B cell (primary cell): ENCODE measurements at regions not wholly inside any gene's neighbourhood (a gene's known extent, or its start where the extent isn't known, plus 50 kb on each side); places are given as distances from the start of the nearest gene placed in this dataset.

Source experiments
- ATAC-seq: fragments of 200-7000 bp; cut with Tn5 transposase; one replicate; pipeline ENCODE4 v1.10.0; 2021; ENCODE audit warnings: low read depth, mild to moderate bottlenecking, moderate number of reproducible peaks, moderate library complexity
- CTCF ChIA-PET: fragments of 350-600 bp; sonication (Branson Sonifier 250); formaldehyde crosslinking; loops from one replicate; lab custom pipeline; 2021; ENCODE audit warnings: antibody characterized with exemption, inconsistent platforms; lab: Charles Lee
- POLR2A ChIA-PET: fragments of 350-600 bp; sonication (Branson Sonifier 250); formaldehyde crosslinking; loops from one replicate; lab custom pipeline; 2021; ENCODE audit warnings: antibody characterized with exemption; lab: Charles Lee
- DNase-seq: peaks from one replicate; pipeline ENCODE4 v3.0.0; 2013
- H2AFZ ChIP-seq: 2 replicates; pipeline ENCODE4 v1.6.1; 2012; ENCODE audit warnings: mild to moderate bottlenecking, low read depth, low read length; ENCODE audit not compliant: insufficient read depth, poor library complexity, severe bottlenecking
- H3K27ac ChIP-seq, 2 donors: 1 replicate in 1 of 2; 2 replicates in 1 of 2; pipeline ENCODE4 v1.5.1; 2012 to 2013; ENCODE audit warnings: low read length in 2 of 2, mild to moderate bottlenecking in 2 of 2, moderate library complexity in 1 of 2
- H3K27me3 ChIP-seq, 4 experiments: fragments of 200-600 bp in 1 of 4; sonication (generic) in 1 of 4; replicated peaks in 1 of 4; 1 replicate in 2 of 4; 2 replicates in 2 of 4; pipeline versions ENCODE4 v1.6.1 to v1.7.0; 2013 to 2016; ENCODE audit warnings: low read length in 3 of 4, mild to moderate bottlenecking in 2 of 4, mixed read lengths in 1 of 4, moderate library complexity in 1 of 4; ENCODE audit not compliant: insufficient read depth in 4 of 4, control insufficient read depth in 3 of 4; ENCODE audit errors: control extremely low read depth in 1 of 4
- H3K36me3 ChIP-seq, 2 experiments: replicated peaks in 1 of 2; 1 replicate in 1 of 2; 2 replicates in 1 of 2; pipeline versions ENCODE4 v1.6.1 to v1.7.1; 2013; ENCODE audit warnings: low read length in 1 of 2; ENCODE audit not compliant: insufficient read depth in 2 of 2, control insufficient read depth in 1 of 2; ENCODE audit errors: control extremely low read depth in 1 of 2, extremely low read depth in 1 of 2
- H3K4me1 ChIP-seq, 2 donors: fragments of 200-600 bp in 1 of 2; sonication (generic) in 1 of 2; 1 replicate in 1 of 2; 2 replicates in 1 of 2; pipeline versions ENCODE4 v1.5.1 to v1.6.1; 2013 to 2017; ENCODE audit warnings: low read length in 2 of 2; ENCODE audit not compliant: control insufficient read depth in 2 of 2, insufficient read depth in 2 of 2
- H3K4me2 ChIP-seq: replicated peaks from 2 replicates; pipeline ENCODE3; 2012; ENCODE audit warnings: mild to moderate bottlenecking, low read depth, low read length; ENCODE audit not compliant: poor library complexity, severe bottlenecking
- H3K4me3 ChIP-seq, 5 experiments: fragments of 200-600 bp in 1 of 5; sonication (generic) in 1 of 5; 1 replicate in 3 of 5; 2 replicates in 2 of 5; pipeline versions ENCODE4 v1.5.1 to v1.7.0; 2011 to 2016; ENCODE audit warnings: low read length in 4 of 5, mild to moderate bottlenecking in 4 of 5, low read depth in 2 of 5, control low read depth in 1 of 5, moderate library complexity in 1 of 5; ENCODE audit not compliant: insufficient read depth in 1 of 5; ENCODE audit errors: control extremely low read depth in 1 of 5, extremely low read depth in 1 of 5
- H3K79me2 ChIP-seq: fragments of 200-600 bp; sonication (generic); one replicate; pipeline ENCODE4 v1.6.0; 2016; ENCODE audit warnings: low read length; ENCODE audit not compliant: control insufficient read depth, insufficient read depth
- H3K9ac ChIP-seq: fragments of 200-600 bp; sonication (generic); 2 replicates; pipeline ENCODE4 v1.6.1; 2017; ENCODE audit warnings: mild to moderate bottlenecking, low read length, moderate library complexity
- H3K9me3 ChIP-seq, 3 donors: one replicate each; pipeline versions ENCODE4 v1.6.1 to v1.7.1; 2013; ENCODE audit warnings: low read length in 2 of 3; ENCODE audit not compliant: control insufficient read depth in 2 of 3, insufficient read depth in 1 of 3; ENCODE audit errors: control extremely low read depth in 1 of 3
- H4K20me1 ChIP-seq: 2 replicates; pipeline ENCODE4 v1.6.0; 2012; ENCODE audit warnings: mild to moderate bottlenecking, low read length; ENCODE audit not compliant: insufficient read depth, control insufficient read depth, poor library complexity, severe bottlenecking
- H3K27ac Mint-ChIP-seq: one replicate; pipeline ENCODE4 v1.8.0; 2021; ENCODE audit warnings: mixed read lengths
- H3K27me3 Mint-ChIP-seq: one replicate; pipeline ENCODE4 v1.8.0; 2021; ENCODE audit warnings: mixed read lengths
- H3K4me1 Mint-ChIP-seq: one replicate; pipeline ENCODE4 v1.8.0; 2021; ENCODE audit warnings: mixed read lengths
- H3K4me3 Mint-ChIP-seq: one replicate; pipeline ENCODE4 v1.8.0; 2021; ENCODE audit warnings: mixed read lengths
- H3K9me3 Mint-ChIP-seq: one replicate; pipeline ENCODE4 v1.8.0; 2022; ENCODE audit warnings: mixed read lengths; ENCODE audit not compliant: insufficient read depth
- CTCF ChIP-seq: fragments of 200-600 bp; IDR thresholded peaks from one replicate; pipeline ENCODE4 v1.8.0; 2022; ENCODE audit warnings: antibody characterized with exemption, mild to moderate bottlenecking
- EZH2 ChIP-seq: IDR thresholded peaks from 2 replicates; pipeline ENCODE4 v1.6.1; 2012; ENCODE audit warnings: borderline replicate concordance, low read depth, mild to moderate bottlenecking, moderate library complexity, low read length; ENCODE audit not compliant: insufficient read depth, poor library complexity, severe bottlenecking
- WGBS: methylation state at CpG from one replicate; pipeline ENCODE4 v1.1.5; 2013; ENCODE audit warnings: missing lambda C conversion rate; ENCODE audit not compliant: insufficient coverage; 5-methylcytosine and 5-hydroxymethylcytosine counted together
- intact Hi-C: fragments of 100-400 bp; cut with micrococcal nuclease; formaldehyde crosslinking; loops from one replicate; pipeline ENCODE4 v1.10.0; 2022

GRCh38 chr5:102153003-102153759, 142.9 kb downstream of the SLCO4C1 start:
- no peaks in the 10 kb centered on the region for H3K9me3 Mint-ChIP-seq
- intact Hi-C loops, result loop anchor here (2.0 kb wide), 1 partner anchor 1722 kb away; no protein-coding TSS in a partner anchor
- no peak overlapping the region for H3K4me2 ChIP-seq
- H3K79me2 ChIP-seq, result no peaks in the 10 kb centered on the region
- CTCF ChIA-PET, result interaction anchor here (0.6 kb wide), 1 partner anchor 13 kb away, joined by 3 read pairs; no protein-coding TSS in a partner anchor
- H3K27ac ChIP-seq, result no peak overlapping the region
- H3K9ac ChIP-seq, result no peak overlapping the region
- H3K4me1 Mint-ChIP-seq, result no peaks in the 10 kb centered on the region
- WGBS, result 21% methylated on average over 2 of the region's 5 CpGs
- ATAC-seq (peak; percentile 33), DNase-seq (peak; percentile 21)
- H3K4me3 Mint-ChIP-seq, result peak overlapping the region; percentile 61
- no peaks in the 10 kb centered on the region for H3K9me3 ChIP-seq
- TF ChIP-seq EZH2, result no peak
- TF ChIP-seq CTCF, result peak; percentile 68
- no peak overlapping the region for H3K27ac Mint-ChIP-seq
- no peaks in the 10 kb centered on the region for H4K20me1 ChIP-seq
- no peaks in the 10 kb centered on the region for H3K36me3 ChIP-seq
- no peak overlapping the region for H3K4me3 ChIP-seq
- no peaks in the 10 kb centered on the region for H3K4me1 ChIP-seq
- POLR2A ChIA-PET, result no interaction called here
- no peak overlapping the region for H2AFZ ChIP-seq
- no peaks in the 10 kb centered on the region for H3K27me3 Mint-ChIP-seq
- no peaks in the 10 kb centered on the region for H3K27me3 ChIP-seq

- Mint-ChIP-seq H3K9me3 (no peaks in the 10 kb centered on the region), H3K4me3 (no peak overlapping the region), H3K4me1 (no peaks in the 10 kb centered on the region), H3K27me3 (no peaks in the 10 kb centered on the region), H3K27ac (no peak overlapping the region)
- POLR2A ChIA-PET, result no interaction called here
- ATAC-seq, result no peak
- no peak overlapping the region for H3K9ac ChIP-seq
- TF ChIP-seq EZH2 (no peak), CTCF (no peak)
- no peak overlapping the region for H3K27ac ChIP-seq
- no peaks in the 10 kb centered on the region for H4K20me1 ChIP-seq
- intact Hi-C loops, result no loop called here
- H3K4me2 ChIP-seq, result no peak overlapping the region
- no peaks in the 10 kb centered on the region for H3K9me3 ChIP-seq
- no peaks in the 10 kb centered on the region for H3K4me1 ChIP-seq
- no peak overlapping the region for H3K4me3 ChIP-seq
- no peaks in the 10 kb centered on the region for H3K79me2 ChIP-seq
- CTCF ChIA-PET, result no interaction called here
- H3K36me3 ChIP-seq, result no peaks in the 10 kb centered on the region
- no CpG with 5 or more reads among the region's 2 CpGs for WGBS
- H3K27me3 ChIP-seq, result no peaks in the 10 kb centered on the region
- no peak for DNase-seq
- H2AFZ ChIP-seq, result no peak overlapping the region
Observed at GRCh38 chr5:102139029-102139428, 157.1 kb downstream of the SLCO4C1 start.
